Caki2 (cell line): ENCODE measurements at regions not wholly inside any gene's neighbourhood (a gene's known extent, or its start where the extent isn't known, plus 50 kb on each side); places are given as distances from the start of the nearest gene placed in this dataset.

Experiments
- DNase-seq: peaks from one replicate; pipeline ENCODE4 v3.0.0-alpha.2; 2015; ENCODE audit warnings: low read depth
- in situ Hi-C: cut with HindIII; loops from 2 replicates; pipeline ENCODE4 v1.10.0; 2016; ENCODE audit warnings: low sequenced_read_pairs, low pct_unique_long_range_greater_than_20kb, mixed read lengths

DNA sequence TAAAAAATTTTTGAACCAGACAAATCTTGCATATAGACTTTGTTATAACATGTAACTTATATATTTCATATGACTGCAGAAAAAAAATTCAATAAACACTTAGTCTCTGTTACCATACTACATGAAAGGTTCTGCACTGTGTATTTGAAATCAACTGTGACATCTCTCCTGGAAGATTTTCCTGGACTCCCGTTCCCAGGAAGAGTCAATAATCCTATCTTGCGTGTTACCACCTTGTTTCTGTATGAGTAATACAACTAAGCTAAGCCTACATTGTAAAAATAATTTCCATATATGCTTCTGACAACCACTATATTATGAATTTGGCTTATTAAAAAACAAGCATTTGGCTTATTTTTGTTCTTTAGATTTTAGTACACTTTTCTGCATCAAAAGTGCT, 665.6 kb upstream of the SOX9 start:
- no peak for DNase-seq
- in situ Hi-C loops, result no loop called here

DNA sequence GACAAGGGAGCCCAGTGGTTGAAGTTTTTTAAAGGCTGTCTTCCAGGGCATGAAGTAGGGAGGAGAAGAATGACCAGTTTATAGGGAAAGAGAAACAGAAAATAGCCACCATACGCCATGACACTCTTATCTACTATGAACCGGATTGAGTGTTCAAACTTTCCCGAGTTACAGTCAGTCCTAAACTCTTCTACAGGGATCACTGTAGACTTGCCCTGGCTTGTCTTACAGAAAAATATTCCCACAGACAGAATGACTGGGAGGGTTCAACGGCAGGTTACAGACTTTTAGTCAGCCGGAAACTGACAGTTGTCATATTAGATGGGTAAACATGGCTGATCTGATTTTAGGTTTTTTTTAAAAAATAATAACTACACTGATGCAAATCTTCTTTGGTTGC, 662.5 kb upstream of the SOX9 start:
- in situ Hi-C loops, result no loop called here
- DNase-seq, result peak; percentile 16

DNA sequence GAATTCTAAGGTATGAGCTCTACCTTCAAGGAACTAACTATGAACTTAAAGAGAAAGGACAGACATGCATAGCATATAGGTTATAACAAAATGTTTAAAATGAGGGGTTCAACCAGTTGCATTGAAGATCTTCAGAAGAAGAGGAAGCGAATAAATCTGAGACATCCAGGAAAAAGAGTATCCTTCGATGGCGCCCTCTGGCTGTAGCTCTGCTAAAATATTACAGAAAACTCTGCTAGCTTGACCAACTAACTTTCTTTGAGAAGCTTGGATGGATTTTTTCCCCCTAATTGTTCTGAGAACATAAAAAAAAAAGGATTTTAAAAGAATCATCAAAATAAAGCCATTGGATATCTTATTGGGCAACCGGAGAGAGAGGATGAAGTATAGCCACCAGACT, 659.9 kb upstream of the SOX9 start:
- in situ Hi-C loops, result no loop called here
- DNase-seq, result peak; percentile 30

DNA sequence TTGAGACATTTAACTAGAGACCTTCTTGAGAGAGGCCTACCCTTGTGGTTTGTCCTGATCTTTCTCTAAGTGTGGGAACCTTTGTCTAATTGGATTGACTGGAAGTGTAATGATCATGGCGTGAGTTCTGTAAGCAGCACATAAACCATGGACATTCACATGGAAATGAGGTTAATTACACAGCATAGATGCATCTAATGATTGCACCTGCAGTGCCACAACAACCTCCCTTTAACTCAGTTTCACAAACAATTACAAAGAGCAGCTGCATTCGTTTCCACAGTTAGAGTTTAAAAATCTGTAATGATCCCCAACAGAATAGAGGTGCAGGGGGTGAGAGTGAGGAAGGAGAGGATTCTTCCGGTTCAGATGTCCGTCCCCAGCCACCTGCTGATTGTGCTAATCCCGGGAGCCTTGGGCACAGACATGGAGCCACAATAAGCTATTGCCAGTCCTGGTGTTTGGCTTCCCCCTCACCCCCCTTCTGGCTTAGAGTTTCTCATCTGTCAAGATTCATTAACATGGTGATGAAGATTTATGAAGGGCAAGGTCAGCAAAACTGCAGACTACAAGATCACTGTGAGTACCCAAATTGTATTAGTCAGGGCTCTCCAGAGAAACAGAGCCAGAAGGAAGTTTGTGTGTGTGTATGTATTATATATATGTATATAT, 659.2 kb upstream of the SOX9 start:
- DNase-seq, result no peak
- in situ Hi-C loops, result no loop called here

DNA sequence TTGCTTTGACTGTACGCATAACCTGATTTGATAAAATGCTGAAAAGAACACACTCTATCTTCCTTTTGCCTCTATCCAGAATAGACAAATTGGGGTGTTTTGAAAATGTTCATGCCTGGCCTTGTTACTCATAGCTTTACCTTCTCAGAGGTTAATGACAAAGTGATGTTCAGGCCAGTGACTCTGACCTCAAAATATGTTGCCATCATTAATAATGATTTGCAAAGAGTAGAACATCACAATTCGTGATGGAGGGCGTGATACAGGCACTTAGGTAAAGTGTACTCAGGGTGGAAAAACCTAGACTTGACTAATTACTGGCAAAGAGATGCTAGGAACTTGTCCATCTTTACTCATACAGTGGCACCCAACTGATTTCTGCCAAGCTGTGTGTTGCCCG, 656.6 kb upstream of the SOX9 start:
- in situ Hi-C loops, result no loop called here
- no peak for DNase-seq

DNA sequence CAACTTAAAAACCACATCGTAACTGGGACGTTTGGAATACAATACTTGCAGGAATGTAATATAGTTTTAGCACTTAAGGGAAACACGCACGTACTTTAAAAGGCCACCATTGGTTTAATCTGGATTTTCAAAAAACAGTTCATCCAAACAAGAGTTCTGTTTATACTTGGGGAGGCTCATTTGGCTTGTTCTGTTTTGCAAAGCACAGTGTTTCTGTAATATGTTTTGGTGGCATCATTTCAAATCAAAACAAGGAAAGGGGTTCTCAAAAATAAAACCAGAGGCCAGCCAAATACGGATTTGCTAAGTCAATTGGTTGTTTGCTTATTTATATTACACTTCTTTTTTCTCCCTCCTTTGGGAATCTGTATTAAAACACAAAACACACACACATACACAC, 656.1 kb upstream of the SOX9 start:
- in situ Hi-C loops, result no loop called here
- DNase-seq, result no peak

DNA sequence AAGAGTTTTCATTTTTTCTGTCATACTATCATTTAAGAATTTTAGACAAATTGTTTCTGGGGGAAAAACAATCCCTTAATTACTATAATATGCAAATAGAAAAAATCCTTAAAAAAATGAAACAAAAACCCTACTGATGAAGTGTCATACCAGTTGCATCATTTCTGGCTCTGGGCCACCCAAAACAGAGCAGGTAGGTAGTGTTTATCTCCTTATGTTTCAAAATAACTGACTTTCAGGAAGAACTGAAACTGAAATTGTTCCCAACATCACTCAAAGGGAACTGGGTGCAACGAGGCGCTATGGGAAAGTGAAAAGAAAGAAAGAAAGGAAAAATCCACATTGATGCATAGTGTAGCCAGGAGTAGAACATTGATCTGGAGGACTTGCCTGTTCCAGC, 653.1 kb upstream of the SOX9 start:
- in situ Hi-C loops, result no loop called here
- no peak for DNase-seq

DNA sequence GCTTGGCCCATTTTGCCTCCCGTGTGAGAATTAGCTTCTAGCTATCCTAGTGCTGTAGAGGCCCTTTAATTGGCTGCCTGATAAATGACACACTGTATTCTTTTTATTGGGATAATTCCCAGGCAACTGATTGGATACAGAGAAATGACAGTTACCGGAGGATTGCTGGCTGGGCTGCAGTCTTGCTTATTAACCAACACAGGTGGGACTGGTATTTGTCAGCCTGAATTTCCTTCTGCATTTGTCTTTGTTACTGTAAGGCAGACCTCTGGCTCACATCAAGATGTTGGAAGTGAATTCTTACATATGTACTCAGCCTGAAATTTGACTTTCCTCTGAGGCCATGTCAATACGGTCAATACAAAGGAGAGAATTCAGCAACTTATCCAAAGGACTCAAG, 650.8 kb upstream of the SOX9 start:
- in situ Hi-C loops, result no loop called here
- DNase-seq, result no peak

DNA sequence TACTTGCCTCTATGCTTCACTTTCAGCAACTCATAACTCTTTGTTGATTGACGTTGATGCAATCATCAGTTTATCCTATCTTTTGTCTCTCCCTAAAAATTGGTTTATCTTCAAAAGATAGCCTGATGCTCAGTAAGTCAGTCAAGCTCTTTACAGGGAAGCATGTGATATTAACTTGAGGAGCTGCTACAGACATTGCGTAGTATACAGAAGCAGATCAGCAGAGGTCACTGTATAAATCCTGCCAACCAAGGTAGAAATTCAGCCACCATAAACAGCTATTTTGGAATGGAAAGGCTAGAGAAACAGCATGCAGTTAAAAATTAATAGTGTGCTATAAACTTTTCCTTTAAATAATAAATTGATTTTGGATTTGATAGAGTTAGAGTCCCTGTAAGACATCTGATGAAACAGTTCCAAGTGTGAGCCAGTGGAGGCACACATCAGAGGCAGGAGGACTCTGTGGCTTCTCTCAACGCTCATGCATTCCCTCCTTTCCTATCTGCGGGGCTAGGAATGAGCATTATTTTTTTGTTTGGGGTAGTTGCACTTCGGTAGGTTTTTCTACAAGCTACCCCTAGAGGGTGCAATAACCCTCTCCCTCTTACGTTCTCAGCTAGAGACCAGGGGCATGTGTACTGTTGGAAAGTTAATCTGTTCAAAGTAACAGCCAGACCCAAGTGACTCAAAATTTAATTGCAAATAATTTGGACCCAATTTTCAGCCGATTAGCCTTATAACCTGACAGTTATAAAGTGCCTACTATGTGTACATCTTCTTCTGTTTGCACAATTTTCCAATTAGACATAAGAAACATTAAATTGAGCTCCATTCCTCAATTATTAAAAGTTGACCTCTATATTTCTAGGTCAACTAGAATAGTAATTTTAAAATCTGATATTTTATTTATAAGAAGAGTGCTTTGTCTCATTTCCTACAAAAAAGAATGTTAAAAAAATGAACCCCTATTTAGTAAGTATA, 647.7 kb upstream of the SOX9 start:
- in situ Hi-C loops, result no loop called here
- peak; percentile 50 for DNase-seq

DNA sequence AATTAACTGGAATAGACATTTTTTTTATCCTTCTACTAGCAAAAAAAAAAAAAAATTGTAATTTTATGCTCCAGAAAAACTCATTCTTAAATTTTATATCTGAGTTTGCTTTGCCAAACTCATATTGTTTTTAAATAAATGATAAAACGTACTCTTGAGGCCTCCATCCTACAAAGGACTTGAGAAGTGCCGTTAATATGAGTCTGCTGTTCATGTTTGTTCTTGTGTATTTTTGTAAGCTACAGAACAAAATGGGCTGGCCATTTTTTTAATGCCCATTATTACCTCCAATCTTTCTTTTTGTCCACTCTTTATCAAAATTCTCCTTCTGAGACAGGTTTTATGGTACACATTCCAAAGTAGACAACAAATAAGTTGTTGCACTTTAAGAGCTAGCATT, 643.5 kb upstream of the SOX9 start:
- in situ Hi-C loops, result no loop called here
- no peak for DNase-seq

DNA sequence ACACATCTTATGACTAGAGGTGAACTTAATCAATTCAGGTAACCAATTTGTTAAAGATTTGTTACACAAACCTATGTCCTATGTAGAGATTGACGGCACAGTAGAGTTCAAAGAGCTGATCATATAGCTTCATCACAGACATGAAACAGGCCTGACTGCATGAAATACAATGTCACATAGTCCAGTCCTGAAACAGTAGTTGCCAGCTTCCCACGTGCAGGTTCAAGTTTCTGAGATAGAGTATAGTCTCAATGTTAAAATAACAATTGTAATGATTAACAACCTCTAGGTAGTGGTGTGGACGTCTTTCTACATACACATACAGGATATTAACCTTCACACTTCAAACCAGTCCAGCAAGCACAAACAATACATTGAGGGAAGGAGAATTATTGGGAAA, 640.7 kb upstream of the SOX9 start:
- in situ Hi-C loops, result no loop called here
- no peak for DNase-seq

DNA sequence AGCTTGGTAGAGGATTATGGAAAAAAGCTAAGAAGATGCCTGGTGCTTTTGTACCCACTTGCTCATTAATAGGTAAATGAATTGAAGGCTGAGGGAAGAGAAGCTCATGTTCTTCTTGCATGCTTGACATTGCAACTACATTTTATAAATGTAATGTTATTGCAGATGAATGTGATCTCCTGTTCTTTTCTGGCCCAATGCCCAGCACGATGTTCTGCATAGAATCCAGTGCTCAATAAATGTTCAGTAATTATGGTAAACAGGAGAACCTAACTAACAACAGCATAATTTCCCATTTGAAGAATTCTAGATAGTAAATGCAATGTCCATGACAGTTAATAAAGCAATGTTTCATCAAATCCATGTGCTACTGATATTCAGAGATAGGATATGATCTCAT, 638.2 kb upstream of the SOX9 start:
- no peak for DNase-seq
- in situ Hi-C loops, result no loop called here

DNA sequence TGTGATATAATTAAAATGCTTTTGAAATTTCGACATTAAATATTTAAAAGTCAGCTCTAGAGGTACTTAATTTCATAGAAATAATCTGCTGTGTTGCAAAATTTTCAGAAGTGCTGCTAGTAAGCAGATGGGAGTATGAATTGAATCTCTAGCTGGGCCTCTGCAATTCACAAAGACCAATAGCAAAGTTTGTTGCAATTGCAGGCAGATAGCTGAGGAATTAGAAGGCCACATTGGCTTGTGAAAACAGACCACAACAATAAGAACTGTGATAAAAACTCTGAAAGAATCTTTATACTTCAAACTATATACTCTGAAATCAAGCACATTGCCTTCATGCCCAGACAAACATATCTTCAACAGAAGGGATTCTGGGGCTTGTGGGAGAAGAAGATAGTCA, 636.3 kb upstream of the SOX9 start:
- DNase-seq, result no peak
- in situ Hi-C loops, result no loop called here

DNA sequence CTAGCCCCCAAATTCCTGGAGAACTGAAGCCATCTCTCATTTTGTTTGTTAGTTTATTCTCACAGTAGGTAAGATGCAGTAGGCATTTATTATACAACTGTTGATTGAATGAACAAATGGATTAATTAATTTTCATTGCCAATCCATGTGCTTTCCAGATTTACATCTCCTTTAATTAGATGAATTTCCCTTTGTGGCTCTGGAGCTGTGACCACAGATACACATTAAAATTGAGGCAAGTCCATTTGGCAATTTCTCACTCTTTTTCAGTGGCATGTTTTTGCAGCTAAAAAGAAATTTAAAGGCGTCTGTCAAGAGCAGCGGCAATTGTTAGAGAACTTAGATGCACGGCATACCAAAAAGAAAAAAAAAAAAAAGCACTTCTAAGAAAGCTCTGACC, 635.4 kb upstream of the SOX9 start:
- no peak for DNase-seq
- in situ Hi-C loops, result no loop called here

DNA sequence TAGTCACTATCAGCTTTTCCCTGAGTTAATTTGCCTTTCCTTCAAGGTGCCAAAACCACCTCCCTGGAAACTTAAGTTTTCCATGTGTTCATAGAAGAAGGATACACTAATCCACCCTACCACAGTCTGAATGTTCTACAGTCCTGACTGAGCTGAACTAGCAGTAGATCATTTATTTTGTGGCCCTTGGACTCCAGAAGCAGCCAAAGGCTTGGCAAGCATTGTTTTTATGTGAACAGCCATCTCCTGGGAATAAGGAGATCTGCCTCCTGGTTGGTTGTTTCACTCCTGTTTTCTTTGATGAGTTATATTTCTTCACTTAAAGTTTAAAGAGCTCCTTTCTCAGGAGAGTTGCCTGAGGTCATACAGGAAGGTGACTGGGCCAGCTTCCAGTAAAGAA, 634.6 kb upstream of the SOX9 start:
- in situ Hi-C loops, result no loop called here
- no peak for DNase-seq

DNA sequence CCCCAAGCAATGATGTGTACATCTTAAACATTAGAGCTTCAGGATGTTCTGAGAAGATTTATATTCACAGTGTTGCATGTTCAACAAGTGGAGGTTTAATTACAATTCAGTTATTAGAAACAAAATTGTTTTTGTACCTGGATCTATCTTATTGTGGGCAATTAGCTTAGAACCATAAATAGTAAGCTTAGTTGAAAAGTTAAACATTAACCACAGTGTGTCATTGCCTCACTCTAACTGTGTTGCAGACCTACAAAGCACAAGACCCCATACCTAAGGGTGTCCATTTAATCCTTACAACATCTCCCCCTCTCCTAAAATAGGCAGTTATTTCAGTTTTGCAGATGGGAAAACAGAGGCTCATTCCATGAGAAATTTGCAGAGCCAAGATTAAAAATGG, 632.0 kb upstream of the SOX9 start:
- DNase-seq, result no peak
- in situ Hi-C loops, result no loop called here

DNA sequence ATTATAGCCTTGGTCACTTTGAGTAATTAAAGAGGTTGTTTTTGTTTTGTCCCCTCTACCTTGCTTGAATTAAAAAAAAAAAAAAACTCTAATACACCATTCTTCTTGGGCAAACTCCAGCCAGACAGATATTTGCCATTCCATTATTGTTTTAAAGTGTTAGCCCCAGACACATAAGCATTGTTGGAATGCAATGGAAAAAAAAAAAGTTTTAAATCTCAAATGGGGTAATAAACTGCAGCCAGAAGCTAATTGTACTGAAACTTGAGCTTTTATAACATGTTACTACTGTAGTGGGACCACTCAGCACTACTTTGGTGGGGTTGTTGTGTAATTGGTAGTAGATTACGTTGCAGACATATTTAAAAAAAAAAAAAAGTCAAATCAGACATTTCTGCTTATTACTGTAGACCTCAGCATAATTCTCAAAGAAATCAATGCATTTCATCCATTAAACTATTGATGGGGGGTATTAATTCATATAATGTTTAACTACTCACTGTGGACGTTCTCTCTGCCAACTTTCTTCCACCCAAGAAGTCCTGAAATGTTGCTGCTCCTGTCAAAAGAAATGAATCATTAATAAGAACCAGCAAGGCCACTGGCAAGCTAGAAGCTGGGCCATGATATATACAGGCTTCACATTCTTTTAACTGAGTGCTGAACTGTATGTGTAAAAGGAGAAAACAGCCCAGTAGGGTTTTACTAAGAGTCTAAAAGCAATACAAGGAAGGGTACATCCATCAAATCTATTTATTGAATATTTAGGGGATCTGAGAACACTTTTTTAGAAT, 626.6 kb upstream of the SOX9 start:
- DNase-seq, result peak; percentile 6
- in situ Hi-C loops, result no loop called here

DNA sequence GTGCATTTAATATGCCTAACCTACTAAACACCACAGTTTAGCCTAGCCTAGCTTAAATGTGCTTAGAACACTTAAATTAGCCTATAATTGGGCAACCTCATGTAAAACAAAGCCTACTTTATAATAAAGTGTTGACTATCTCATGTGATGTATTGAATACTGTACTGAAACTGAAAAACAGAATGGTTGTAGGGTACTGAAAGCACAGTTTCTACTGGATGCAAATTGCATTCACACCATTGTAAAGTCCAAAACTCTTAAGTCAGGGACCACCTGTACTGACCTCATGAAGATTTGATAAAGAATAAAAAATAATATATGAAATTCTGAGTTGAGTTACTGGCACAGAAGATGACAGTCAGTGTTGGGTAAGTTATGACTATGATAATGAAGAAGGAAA, 625.4 kb upstream of the SOX9 start:
- in situ Hi-C loops, result no loop called here
- DNase-seq, result no peak

DNA sequence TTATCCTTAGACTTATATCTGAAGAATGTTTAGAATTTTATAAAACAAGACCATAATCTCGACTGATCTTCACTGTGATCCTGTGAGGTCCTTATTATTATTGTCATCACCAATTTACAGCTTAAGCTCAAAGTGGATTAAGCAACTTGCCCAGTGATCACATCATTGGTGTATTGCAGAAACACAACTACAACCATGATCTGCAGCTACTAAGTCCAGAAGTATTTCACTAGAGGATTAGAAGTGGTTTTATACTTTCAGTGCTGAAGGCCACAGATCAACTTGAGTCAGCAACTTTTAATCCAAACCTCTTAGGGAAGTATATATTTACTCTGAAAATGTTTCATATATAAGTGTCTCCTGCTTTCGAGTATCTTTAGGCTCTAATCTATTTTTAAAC, 624.3 kb upstream of the SOX9 start:
- in situ Hi-C loops, result no loop called here
- no peak for DNase-seq
